NB4 (cell line): ENCODE measurements at regions not wholly inside any gene's neighbourhood (a gene's known extent, or its start where the extent isn't known, plus 50 kb on each side); places are given as distances from the start of the nearest gene placed in this dataset.

Source experiments
- CTCF ChIP-seq: IDR thresholded peaks from one replicate; pipeline ENCODE4 v1.5.1; 2012; ENCODE audit warnings: low read depth, low read length
- MAX ChIP-seq: IDR thresholded peaks from 2 replicates; pipeline ENCODE4 v1.6.1; 2011; ENCODE audit warnings: low read depth, low read length

- TF ChIP-seq CTCF (no peak), MAX (no peak)
Measured at GRCh38 chr7:118346748-118347147, 122.2 kb downstream of the ANKRD7 start.
